IgD-negative memory B cell (primary cell): ENCODE measurements at regions not wholly inside any gene's neighbourhood (a gene's known extent, or its start where the extent isn't known, plus 50 kb on each side); places are given as distances from the start of the nearest gene placed in this dataset.

ENCODE experiments used
- H3K27ac Mint-ChIP-seq, 3 donors: one replicate each; pipeline ENCODE4 v1.8.0; 2020 to 2022; ENCODE audit warnings: mild to moderate bottlenecking in 3 of 3, mixed read lengths in 3 of 3, moderate library complexity in 1 of 3
- H3K27me3 Mint-ChIP-seq: one replicate; pipeline ENCODE4 v1.8.0; 2021; ENCODE audit warnings: mixed read lengths
- H3K36me3 Mint-ChIP-seq: one replicate; pipeline ENCODE4 v1.8.0; 2020; ENCODE audit warnings: mild to moderate bottlenecking, mixed read lengths
- H3K4me1 Mint-ChIP-seq, 3 donors: one replicate each; pipeline ENCODE4 v1.8.0; 2020 to 2022; ENCODE audit warnings: mixed read lengths in 3 of 3, mild to moderate bottlenecking in 1 of 3
- H3K4me3 Mint-ChIP-seq, 4 donors: one replicate each; pipeline ENCODE4 v1.8.0; 2020 to 2022; ENCODE audit warnings: mild to moderate bottlenecking in 4 of 4, mixed read lengths in 4 of 4, moderate library complexity in 3 of 4
- H3K9me3 Mint-ChIP-seq, 3 donors: one replicate each; pipeline ENCODE4 v1.8.0; 2020 to 2021; ENCODE audit warnings: mixed read lengths in 3 of 3, mild to moderate bottlenecking in 1 of 3

DNA sequence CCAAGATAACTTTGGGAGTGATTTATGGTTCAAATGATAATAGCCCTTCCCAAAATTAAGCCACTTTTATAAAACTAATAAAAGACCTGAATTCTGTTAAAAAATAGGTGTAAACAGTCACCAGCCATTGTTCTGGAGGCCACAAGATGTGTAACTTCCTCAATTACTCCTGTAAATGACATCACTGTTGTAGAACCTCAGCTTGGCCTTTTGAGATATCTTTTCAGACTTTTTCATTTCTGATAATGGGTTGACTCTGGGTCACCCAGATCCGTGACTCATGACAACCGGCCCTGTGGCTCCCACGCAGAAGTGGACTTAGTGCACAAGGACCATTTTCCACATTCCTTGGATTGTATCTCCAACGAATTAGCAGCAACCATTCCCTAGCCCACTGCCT lies 106.6 kb downstream of the DKK1 start:
- Mint-ChIP-seq H3K4me1 (peaks cover 0 to 2% (median 0%) of the 10 kb centered on the region in 3 donors), H3K27me3 (no peaks in the 10 kb centered on the region), H3K27ac (no peak overlapping the region), H3K9me3 (no peaks in the 10 kb centered on the region), H3K36me3 (no peaks in the 10 kb centered on the region), H3K4me3 (no peak overlapping the region)

DNA sequence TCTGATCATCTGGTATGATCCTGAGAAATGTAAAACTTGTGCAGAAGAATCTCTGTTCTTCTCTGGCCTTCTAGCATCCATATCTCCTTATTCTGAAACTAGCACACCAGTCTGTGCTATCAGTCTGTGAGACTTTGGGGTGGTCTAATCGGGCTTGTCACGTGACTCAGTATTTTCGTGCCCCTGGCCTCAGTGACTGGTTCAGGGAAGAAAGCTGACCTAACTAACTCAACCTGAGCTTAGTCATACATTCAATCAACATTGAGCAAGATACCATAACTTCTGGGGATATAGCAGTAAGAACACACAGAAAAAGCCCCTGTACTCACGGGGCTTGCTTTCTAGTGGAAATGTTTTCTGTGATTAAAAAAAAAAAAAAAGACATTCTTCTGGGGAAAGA lies 109.3 kb downstream of the DKK1 start:
- Mint-ChIP-seq H3K27ac (no peak overlapping the region), H3K4me1 (peaks cover 0 to 2% (median 0%) of the 10 kb centered on the region in 3 donors), H3K9me3 (peaks cover 0 to 2% (median 2%) of the 10 kb centered on the region in 3 donors), H3K4me3 (no peak overlapping the region), H3K36me3 (no peaks in the 10 kb centered on the region), H3K27me3 (no peaks in the 10 kb centered on the region)

DNA sequence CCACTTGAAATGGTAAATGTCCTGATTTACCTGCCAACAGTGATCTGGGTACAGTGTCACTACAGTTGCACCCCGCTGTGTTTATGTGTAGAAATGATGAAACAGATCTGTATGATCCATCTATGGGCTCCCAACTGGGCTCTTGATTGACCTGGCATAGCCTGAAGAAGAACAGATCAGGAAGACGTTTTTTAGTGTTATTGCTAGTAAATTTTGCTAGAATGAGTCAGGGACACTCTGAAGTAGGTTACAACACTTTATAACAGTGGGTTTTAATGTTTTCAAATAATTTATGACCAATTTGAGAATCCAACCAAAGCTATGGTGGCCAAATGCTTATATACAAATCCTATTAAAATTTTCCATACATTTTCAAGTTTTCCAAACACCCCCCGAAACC lies 110.3 kb downstream of the DKK1 start:
- Mint-ChIP-seq H3K4me3 (no peak overlapping the region), H3K9me3 (peaks cover 0 to 2% (median 2%) of the 10 kb centered on the region in 3 donors), H3K27ac (no peak overlapping the region), H3K27me3 (no peaks in the 10 kb centered on the region), H3K4me1 (peaks cover 0 to 2% (median 0%) of the 10 kb centered on the region in 3 donors), H3K36me3 (no peaks in the 10 kb centered on the region)

DNA sequence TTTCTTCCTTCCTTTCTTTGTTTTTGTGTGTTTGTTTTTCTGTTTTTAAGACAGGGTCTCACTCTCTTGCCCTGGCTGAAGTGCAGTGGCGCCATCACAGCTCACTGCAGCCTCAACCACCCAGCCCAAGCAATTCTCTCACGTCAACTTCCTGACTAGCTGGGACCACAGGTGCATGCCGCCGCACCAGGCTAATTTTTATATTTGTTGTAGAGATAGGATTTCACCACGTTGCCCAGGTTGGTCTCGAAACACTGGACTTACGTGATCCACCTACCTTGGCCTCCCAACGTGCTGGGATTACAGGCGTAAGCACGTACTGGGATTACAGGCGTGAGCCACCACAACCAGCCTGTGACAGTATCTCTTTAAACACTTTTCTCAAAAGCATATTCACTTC lies 120.7 kb downstream of the DKK1 start:
- H3K36me3 Mint-ChIP-seq: peaks cover 3% of the 10 kb centered on the region
- no peaks in the 10 kb centered on the region for H3K27me3 Mint-ChIP-seq
- H3K27ac Mint-ChIP-seq: no peak overlapping the region
- H3K4me3 Mint-ChIP-seq: no peak overlapping the region
- H3K4me1 Mint-ChIP-seq: no peaks in the 10 kb centered on the region
- H3K9me3 Mint-ChIP-seq: peaks cover 0 to 4% (median 4%) of the 10 kb centered on the region in 3 donors

DNA sequence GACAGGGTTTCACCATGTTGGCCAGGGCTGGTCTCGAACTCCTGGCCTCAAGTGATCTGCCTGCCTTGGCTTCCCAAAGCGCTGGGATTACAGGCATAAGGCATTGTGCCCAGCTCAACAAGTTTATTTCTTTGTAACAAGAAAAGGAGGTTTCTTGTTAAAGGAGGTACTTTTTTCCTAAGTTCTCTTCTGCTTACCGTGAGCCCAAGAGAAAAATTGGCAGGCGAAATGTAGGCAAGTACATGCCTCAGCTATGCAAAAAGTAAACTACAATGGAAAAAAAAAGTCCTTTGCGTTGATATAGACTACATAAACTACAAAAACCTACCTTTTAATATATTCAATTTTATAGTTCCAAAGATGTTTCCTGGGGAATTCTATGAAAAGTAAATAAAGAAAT lies 122.6 kb downstream of the DKK1 start:
- Mint-ChIP-seq H3K9me3 (peaks cover 0 to 4% (median 4%) of the 10 kb centered on the region in 3 donors), H3K4me1 (no peaks in the 10 kb centered on the region), H3K36me3 (peaks cover 3% of the 10 kb centered on the region), H3K4me3 (no peak overlapping the region), H3K27me3 (no peaks in the 10 kb centered on the region), H3K27ac (no peak overlapping the region)

DNA sequence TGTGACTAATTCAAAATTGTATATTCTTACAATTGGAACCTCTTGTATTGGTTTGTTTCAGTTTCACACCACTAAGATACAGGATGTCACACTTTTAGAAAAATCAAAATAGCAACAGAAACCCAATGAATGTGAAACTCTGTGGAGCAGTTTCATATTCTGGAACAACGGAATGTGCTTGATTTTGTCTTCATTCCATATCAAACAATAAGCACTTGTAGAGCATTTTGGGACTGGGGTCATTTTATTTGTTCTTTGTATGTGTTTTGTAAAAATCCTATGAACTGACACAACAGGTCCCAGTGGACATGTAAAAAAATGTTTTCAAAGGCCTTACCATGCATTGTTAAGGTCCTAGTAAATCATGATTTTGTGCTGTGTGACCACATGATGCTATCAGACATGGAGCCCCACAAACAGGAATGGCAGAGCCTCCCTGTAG lies 123.1 kb downstream of the DKK1 start:
- H3K36me3 Mint-ChIP-seq: peaks cover 3% of the 10 kb centered on the region
- no peaks in the 10 kb centered on the region for H3K27me3 Mint-ChIP-seq
- H3K27ac Mint-ChIP-seq: no peak overlapping the region
- H3K4me1 Mint-ChIP-seq: no peaks in the 10 kb centered on the region
- no peak overlapping the region for H3K4me3 Mint-ChIP-seq
- peaks cover 0 to 4% (median under 1%) of the 10 kb centered on the region in 3 donors for H3K9me3 Mint-ChIP-seq

DNA sequence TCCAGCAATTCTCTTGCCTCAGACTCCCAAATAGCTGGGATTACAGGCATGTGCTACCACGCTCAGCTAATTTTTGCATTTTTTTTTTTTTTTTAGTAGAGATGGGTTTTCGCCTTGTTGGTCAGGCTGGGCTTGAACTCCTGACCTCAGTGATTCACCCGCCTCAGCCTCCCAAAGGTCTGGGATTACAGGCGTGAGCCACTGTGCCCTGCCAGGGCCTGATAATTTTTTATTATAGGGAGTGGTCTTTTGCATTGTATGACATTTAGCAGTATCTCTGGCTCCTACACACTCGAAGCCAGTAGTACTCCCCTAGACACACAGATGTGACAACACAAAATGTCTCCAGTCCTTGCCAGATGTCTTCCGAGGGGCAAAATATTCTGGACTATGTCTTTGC lies 124.0 kb downstream of the DKK1 start:
- H3K36me3 Mint-ChIP-seq: peaks cover 3% of the 10 kb centered on the region
- H3K27ac Mint-ChIP-seq: no peak overlapping the region
- H3K4me1 Mint-ChIP-seq: no peaks in the 10 kb centered on the region
- H3K4me3 Mint-ChIP-seq: no peak overlapping the region
- peaks cover 0 to 4% (median 0%) of the 10 kb centered on the region in 3 donors for H3K9me3 Mint-ChIP-seq
- H3K27me3 Mint-ChIP-seq: no peaks in the 10 kb centered on the region

DNA sequence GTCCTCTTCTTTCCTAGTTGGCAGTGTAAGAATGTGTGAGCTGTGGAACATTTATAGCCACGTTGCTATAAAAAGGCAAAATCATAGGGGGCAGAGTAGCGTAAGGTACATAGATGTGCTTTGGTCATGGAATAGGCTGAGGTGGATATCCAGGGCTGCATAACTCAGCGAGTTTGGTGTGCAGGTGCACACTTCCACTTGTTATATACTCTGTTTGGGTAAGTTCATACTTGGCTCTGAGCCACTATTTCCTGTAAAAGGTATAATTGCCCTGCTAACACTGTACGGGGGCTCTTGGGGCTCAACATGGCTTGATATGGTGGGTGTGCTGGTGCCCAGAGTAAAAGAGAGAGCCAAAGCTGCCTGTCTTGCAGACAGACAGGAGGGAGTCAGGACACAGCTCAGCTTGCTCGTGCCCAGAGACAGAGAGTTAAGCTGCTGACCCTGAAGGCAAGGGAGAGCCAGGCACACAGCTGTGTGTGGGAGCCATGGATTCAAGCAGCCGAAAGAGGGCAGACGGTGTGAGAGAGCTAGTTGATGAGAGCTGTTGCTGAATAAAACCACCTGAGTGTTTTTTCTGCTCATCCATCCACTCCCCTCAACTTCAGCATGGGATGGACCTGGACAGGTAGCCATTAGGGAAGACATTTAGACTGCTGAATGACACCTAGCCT lies 126.7 kb downstream of the DKK1 start:
- Mint-ChIP-seq H3K27ac (no peak overlapping the region), H3K9me3 (peaks cover 0 to 4% (median 0%) of the 10 kb centered on the region in 3 donors), H3K4me3 (no peak overlapping the region), H3K27me3 (no peaks in the 10 kb centered on the region), H3K4me1 (no peaks in the 10 kb centered on the region), H3K36me3 (peaks cover 3% of the 10 kb centered on the region)

DNA sequence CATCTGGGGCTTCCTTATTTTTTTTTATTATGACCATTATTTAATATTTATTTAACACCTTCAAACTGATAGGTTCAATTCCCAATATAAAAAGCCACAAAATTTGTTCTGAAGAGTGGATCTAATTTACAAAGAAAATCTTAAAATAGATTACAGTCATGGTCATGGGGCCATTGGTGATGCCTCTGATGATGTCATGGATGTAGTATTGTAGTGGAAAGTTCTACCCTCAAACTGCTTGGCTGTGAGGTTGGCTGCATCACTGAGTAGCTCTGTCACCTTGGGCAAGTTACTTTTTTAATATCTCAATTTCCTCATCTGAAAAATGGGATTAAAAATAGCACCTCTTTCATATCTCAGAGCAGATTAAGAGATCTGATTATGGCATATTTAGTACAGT lies 128.5 kb downstream of the DKK1 start:
- H3K4me3 Mint-ChIP-seq: no peak overlapping the region
- H3K9me3 Mint-ChIP-seq: peaks cover 0 to 4% (median 0%) of the 10 kb centered on the region in 3 donors
- no peaks in the 10 kb centered on the region for H3K27me3 Mint-ChIP-seq
- H3K4me1 Mint-ChIP-seq: no peaks in the 10 kb centered on the region
- peaks cover 3% of the 10 kb centered on the region for H3K36me3 Mint-ChIP-seq
- H3K27ac Mint-ChIP-seq: no peak overlapping the region

DNA sequence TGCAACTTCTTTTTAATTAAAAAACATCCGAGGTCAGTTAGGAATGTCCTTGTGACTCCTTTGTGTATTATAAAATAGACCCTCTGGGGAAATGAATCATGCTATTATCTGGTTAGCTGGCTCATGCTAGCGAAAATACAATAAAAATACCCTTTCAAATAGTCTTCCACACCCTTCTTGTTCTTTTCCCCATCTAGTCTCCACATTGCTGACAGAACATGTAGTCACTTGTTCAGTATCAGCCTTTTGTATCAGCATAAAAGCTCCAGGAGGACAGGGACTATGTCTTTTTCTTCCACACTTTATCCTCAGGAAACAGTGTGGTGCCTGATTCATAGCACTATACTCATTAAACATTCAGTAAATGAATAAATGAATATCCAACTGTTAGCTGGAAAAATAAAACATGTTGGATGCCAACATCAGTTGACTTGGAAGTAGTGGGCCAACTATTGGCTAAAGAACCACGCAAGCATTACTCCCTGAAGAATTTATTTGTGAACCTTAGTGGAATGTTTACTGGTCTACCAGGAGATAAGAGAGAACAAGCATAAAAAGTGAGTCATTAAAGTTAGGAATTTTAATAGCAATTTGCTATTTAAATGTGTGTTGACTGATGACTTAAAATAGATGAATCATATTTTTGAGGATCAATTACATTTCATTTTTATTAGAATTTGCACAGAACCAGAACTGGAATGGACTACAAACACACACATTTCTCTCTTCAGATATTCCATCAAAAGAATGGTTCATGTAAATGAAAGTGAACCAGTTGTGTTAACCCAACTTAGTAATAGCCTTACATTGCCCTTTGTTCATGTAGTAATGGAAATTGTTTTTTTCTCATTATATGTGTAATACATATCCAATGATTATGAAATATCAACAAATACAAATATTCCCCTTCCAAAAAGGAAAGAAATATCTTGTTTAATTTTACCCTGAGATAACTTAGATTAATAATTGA lies 129.6 kb downstream of the DKK1 start:
- Mint-ChIP-seq H3K27ac (no peak overlapping the region), H3K36me3 (no peaks in the 10 kb centered on the region), H3K4me1 (no peaks in the 10 kb centered on the region), H3K4me3 (no peak overlapping the region), H3K9me3 (no peaks in the 10 kb centered on the region), H3K27me3 (no peaks in the 10 kb centered on the region)

DNA sequence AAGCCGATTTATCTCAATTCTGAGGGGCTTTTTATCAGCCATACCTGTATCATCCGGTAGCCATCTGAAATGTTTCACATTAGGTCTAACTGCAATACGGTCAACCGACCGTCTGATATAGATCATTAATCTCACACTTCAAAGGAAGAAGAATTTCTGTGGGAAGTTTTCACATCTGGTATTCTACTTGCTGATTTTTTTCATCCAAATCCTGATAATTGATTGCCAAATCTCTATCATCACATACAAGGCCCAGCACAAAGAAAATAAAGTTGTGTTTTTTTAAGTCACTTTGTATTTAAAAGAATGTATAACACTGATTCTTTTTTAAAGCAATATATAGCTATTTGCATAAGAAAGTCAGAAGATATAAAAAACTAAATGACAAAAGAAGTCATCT lies 132.3 kb downstream of the DKK1 start:
- Mint-ChIP-seq H3K4me3 (no peak overlapping the region), H3K9me3 (no peaks in the 10 kb centered on the region), H3K27me3 (no peaks in the 10 kb centered on the region), H3K27ac (no peak overlapping the region), H3K36me3 (no peaks in the 10 kb centered on the region), H3K4me1 (no peaks in the 10 kb centered on the region)

DNA sequence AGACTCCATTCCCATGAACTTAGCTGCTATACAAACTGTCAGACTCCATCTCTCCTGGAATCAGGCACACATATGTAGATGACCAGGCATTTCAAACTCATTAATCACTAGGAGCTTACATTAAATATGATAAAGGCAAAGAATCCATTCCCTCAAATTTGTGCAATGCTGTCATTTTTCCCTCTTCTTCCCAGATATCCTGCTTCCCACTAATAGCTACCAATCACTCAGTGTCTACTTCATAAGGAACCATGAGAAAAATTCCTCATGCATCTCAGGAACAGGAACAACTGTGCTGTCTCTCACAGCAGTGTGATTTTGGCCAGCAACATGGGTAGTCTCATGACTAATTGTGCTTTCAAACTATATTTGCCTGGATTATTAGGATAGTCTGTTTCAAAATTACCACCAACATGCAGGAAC lies 133.9 kb downstream of the DKK1 start:
- no peaks in the 10 kb centered on the region for H3K36me3 Mint-ChIP-seq
- no peak overlapping the region for H3K27ac Mint-ChIP-seq
- no peaks in the 10 kb centered on the region for H3K4me1 Mint-ChIP-seq
- no peaks in the 10 kb centered on the region for H3K9me3 Mint-ChIP-seq
- no peaks in the 10 kb centered on the region for H3K27me3 Mint-ChIP-seq
- H3K4me3 Mint-ChIP-seq: no peak overlapping the region

DNA sequence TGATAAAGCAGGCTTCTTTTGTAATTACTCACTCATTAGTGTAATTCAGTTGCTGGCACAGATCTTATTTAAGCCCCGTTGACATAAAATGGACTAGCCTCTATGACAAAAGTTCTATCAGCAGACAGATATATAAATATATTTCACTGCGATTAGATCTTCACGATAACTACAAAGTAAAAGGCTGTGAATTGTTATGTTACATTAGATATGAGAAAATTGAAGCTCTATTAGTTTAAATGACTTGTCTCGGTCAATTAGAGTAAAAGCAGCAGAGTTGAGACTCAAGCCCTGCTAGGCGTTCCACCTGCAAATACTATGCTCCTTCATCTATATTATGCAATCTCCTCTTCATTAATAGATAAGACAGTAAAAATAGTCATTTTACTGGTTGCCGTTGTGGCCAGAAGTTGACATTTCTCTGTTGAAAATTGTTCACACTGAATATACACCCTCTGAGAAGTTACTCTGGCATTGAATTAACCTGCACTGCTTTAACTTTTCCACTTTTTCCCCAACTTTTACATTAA lies 136.7 kb downstream of the DKK1 start:
- Mint-ChIP-seq H3K27me3 (no peaks in the 10 kb centered on the region), H3K4me3 (no peak overlapping the region), H3K27ac (no peak overlapping the region), H3K4me1 (no peaks in the 10 kb centered on the region), H3K9me3 (no peaks in the 10 kb centered on the region), H3K36me3 (no peaks in the 10 kb centered on the region)

DNA sequence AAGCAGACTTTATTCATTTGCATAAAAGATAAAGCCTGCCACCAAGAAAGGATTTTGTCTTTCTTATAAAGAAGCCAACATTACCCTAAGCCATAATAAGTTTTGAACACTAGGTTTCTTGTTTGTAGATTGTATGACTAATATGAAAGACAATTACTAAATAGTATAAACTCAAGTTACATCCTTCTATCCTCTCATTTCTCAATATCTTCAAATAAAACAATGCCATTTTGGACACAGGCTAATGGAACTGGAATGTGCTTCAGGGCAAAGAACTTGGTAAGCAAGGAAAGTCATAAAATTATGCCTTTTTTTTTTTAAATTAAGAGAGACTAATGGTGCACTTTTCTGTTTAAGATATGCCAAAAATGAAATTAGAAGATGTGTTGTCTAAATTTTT lies 137.7 kb downstream of the DKK1 start:
- H3K27me3 Mint-ChIP-seq: no peaks in the 10 kb centered on the region
- no peak overlapping the region for H3K4me3 Mint-ChIP-seq
- H3K27ac Mint-ChIP-seq: no peak overlapping the region
- H3K4me1 Mint-ChIP-seq: no peaks in the 10 kb centered on the region
- H3K9me3 Mint-ChIP-seq: no peaks in the 10 kb centered on the region
- no peaks in the 10 kb centered on the region for H3K36me3 Mint-ChIP-seq
